IMR-90 (cell line): ENCODE measurements at regions not wholly inside any gene's neighbourhood (a gene's known extent, or its start where the extent isn't known, plus 50 kb on each side); places are given as distances from the start of the nearest gene placed in this dataset.
A peak's percentile ranks its signal among the peaks of the same experiment; 100 is the strongest.

Experiments
- ATAC-seq: fragments of 200-7000 bp; cut with Tn5 transposase; 2 replicates; pipeline ENCODE4 v1.9.1; 2020; ENCODE audit warnings: low read depth, mild to moderate bottlenecking, moderate library complexity
- BruUV-seq: library from RNA; stranded (reverse); fragments of 400-500 nt; replicated peaks from 2 replicates; lab custom pipeline; 2021; lab: Mats Ljungman, UMichigan
- CTCF ChIA-PET: fragments of 300-600 bp; formaldehyde crosslinking; extraction: SDS; loops from one replicate; lab custom pipeline; 2021; ENCODE audit warnings: antibody characterized with exemption; lab: Yijun Ruan, JAX
- POLR2A ChIA-PET: fragments of 300-600 bp; sonication (Branson Sonifier 250); formaldehyde crosslinking; loops from one replicate; lab custom pipeline; 2022; ENCODE audit warnings: antibody characterized with exemption; ENCODE audit not compliant: unreplicated experiment; lab: Charles Lee
- DNase-seq: peaks from one replicate; pipeline ENCODE4 v3.0.0; 2013
- H2AFZ ChIP-seq: replicated peaks from 2 replicates; pipeline ENCODE3; 2013; ENCODE audit warnings: low read length, mild to moderate bottlenecking; ENCODE audit not compliant: poor library complexity
- H2AK5ac ChIP-seq: 2 replicates; pipeline ENCODE4 v1.6.1; 2013; ENCODE audit warnings: low read depth, low read length, inconsistent platforms
- H2AK9ac ChIP-seq: replicated peaks from 2 replicates; pipeline ENCODE3; 2013; ENCODE audit warnings: mild to moderate bottlenecking, low read depth, low read length, moderate library complexity; ENCODE audit not compliant: poor library complexity
- H2BK120ac ChIP-seq: 2 replicates; pipeline ENCODE4 v1.6.1; 2013; ENCODE audit warnings: low read depth, low read length, inconsistent platforms
- H2BK15ac ChIP-seq: 3 replicates; pipeline ENCODE4 v1.6.1; 2013; ENCODE audit warnings: low read depth, low read length, inconsistent platforms
- H2BK20ac ChIP-seq: 2 replicates; pipeline ENCODE4 v1.6.1; 2013; ENCODE audit warnings: low read depth, mild to moderate bottlenecking, inconsistent platforms, low read length, moderate library complexity
- H2BK5ac ChIP-seq: 2 replicates; pipeline ENCODE4 v1.6.1; 2013; ENCODE audit warnings: mild to moderate bottlenecking, low read depth, low read length, inconsistent platforms; ENCODE audit not compliant: poor library complexity, severe bottlenecking
- H3K14ac ChIP-seq: replicated peaks from 2 replicates; pipeline ENCODE4 v1.6.1; 2013; ENCODE audit warnings: low read depth, low read length, inconsistent platforms
- H3K18ac ChIP-seq: 2 replicates; pipeline ENCODE4 v1.6.1; 2013; ENCODE audit warnings: low read depth, low read length, control low read depth
- H3K23ac ChIP-seq: 2 replicates; pipeline ENCODE4 v1.6.1; 2013; ENCODE audit warnings: low read depth, low read length, inconsistent platforms
- H3K27ac ChIP-seq: 2 replicates; pipeline ENCODE4 v1.5.1; 2013; ENCODE audit warnings: mild to moderate bottlenecking, control low read depth, low read length; ENCODE audit not compliant: insufficient read depth
- H3K27me3 ChIP-seq: 2 replicates; pipeline ENCODE4 v1.6.1; 2013; ENCODE audit warnings: low read length; ENCODE audit not compliant: control insufficient read depth, insufficient read depth
- H3K36me3 ChIP-seq: 2 replicates; pipeline ENCODE4 v1.6.1; 2013; ENCODE audit warnings: low read length, mixed read lengths; ENCODE audit not compliant: control insufficient read depth, insufficient read depth
- H3K4ac ChIP-seq: 2 replicates; pipeline ENCODE4 v1.6.1; 2013; ENCODE audit warnings: low read depth, low read length, inconsistent platforms
- H3K4me1 ChIP-seq: 2 replicates; pipeline ENCODE4 v1.6.1; 2013; ENCODE audit warnings: low read length, mixed read lengths; ENCODE audit not compliant: control insufficient read depth, insufficient read depth
- H3K4me2 ChIP-seq: 2 replicates; pipeline ENCODE4 v1.6.1; 2013; ENCODE audit warnings: low read depth, mild to moderate bottlenecking, control low read depth, low read length, moderate library complexity
- H3K4me3 ChIP-seq: 2 replicates; pipeline ENCODE4 v1.5.1; 2013; ENCODE audit warnings: low read depth, mild to moderate bottlenecking, control low read depth, low read length, moderate library complexity; ENCODE audit not compliant: insufficient read depth
- H3K56ac ChIP-seq: 2 replicates; pipeline ENCODE4 v1.6.1; 2013; ENCODE audit warnings: low read length, inconsistent platforms; ENCODE audit not compliant: insufficient read depth; ENCODE audit errors: extremely low read depth
- H3K79me1 ChIP-seq, 2 experiments: 2 replicates each; pipeline ENCODE4 v1.6.1; 2013; ENCODE audit warnings: low read length in 2 of 2, inconsistent platforms in 1 of 2, low read depth in 1 of 2
- H3K9ac ChIP-seq: 2 replicates; pipeline ENCODE4 v1.6.1; 2013; ENCODE audit warnings: low read depth, low read length, control low read depth
- H3K9me1 ChIP-seq: 2 replicates; pipeline ENCODE4 v1.6.1; 2013; ENCODE audit warnings: low read length, inconsistent platforms; ENCODE audit not compliant: insufficient read depth
- H3K9me3 ChIP-seq: 2 replicates; pipeline ENCODE4 v1.6.1; 2013; ENCODE audit warnings: low read length; ENCODE audit not compliant: control insufficient read depth, insufficient read depth
- H4K20me1 ChIP-seq: 2 replicates; pipeline ENCODE4 v1.6.1; 2013; ENCODE audit warnings: low read length, inconsistent platforms; ENCODE audit not compliant: insufficient read depth
- H4K5ac ChIP-seq: 2 replicates; pipeline ENCODE4 v1.6.1; 2013; ENCODE audit warnings: mild to moderate bottlenecking, low read depth, low read length, control low read depth
- H4K8ac ChIP-seq, 2 experiments: 2 replicates each; pipeline ENCODE4 v1.6.1; 2013; ENCODE audit warnings: low read depth in 2 of 2, low read length in 2 of 2, control low read depth in 1 of 2, inconsistent platforms in 1 of 2
- H4K91ac ChIP-seq: 2 replicates; pipeline ENCODE4 v1.6.1; 2013; ENCODE audit warnings: low read depth, low read length, inconsistent platforms; ENCODE audit not compliant: insufficient read depth
- SMC3 ChIP-seq: fragments of 150-350 bp; IDR thresholded peaks from 2 replicates; pipeline ENCODE4 v1.6.1; 2016; ENCODE audit warnings: low read depth, mild to moderate bottlenecking, antibody characterized with exemption, low read length, moderate library complexity
- WGBS, 2 experiments: methylation state at CpG; one replicate each; pipeline versions ENCODE4 v1.1.5 to v1.1.7; 2013; ENCODE audit warnings: missing lambda C conversion rate in 2 of 2; ENCODE audit not compliant: insufficient read length in 1 of 2; ENCODE audit errors: extremely low coverage in 2 of 2; 5-methylcytosine and 5-hydroxymethylcytosine counted together
- dilution Hi-C: fragments of 300-500 bp; cut with HindIII; formaldehyde crosslinking; loops from one replicate; pipeline ENCODE4 v1.14.3; 2018; ENCODE audit warnings: low sequenced_read_pairs; ENCODE audit not compliant: unreplicated experiment
- in situ Hi-C: fragments of 300-500 bp; cut with MboI; formaldehyde crosslinking; loops from 3 replicates; pipeline ENCODE4 v1.14.3; 2019; ENCODE audit warnings: low sequenced_read_pairs, inconsistent platforms, mixed read lengths
- intact Hi-C: fragments of 100-400 bp; cut with micrococcal nuclease; formaldehyde crosslinking; loops from 2 replicates; pipeline ENCODE4 v1.10.0; 2022

DNA sequence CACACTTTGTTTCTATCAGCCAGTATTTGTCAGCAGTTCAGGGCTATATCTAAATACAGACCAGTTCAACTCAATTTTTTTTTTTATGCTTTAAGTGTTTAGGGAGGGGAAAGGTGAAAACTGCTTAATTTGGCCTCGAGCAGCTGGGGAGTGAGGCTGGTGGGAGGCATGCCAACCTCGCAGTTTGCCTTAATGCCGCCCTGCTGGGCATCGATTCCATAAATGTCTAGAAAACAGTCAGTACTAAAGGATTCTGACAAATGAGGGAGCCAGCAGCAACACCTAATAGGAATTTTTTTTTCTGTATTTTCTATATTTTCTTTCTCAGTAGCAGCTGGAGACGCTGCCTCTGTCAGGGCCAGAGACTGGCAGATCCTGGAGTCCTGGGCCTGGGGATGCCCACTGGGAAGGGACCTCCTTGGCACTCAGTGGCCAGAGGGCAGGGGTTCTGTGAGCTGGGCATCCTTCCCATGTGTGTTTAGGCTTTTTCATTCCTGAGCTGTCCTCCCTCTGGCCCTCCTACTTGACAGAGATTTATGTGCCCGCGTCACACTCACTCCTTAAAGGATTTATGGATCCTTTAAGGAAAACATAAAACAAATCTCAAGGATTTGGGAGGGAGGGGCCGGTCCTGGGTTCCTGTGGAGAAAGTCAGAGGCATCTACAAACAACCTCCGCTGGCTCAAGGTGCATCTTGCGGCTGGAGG, 117.8 kb downstream of the WNT5A start:
- ChIA-PET CTCF (no interaction called here), POLR2A (no interaction called here)
- no peak overlapping the region for H4K8ac ChIP-seq
- in situ Hi-C loops (no loop called here), dilution Hi-C loops (no loop called here), intact Hi-C loops (no loop called here)
- no peak overlapping the region for H2AFZ ChIP-seq
- no peak overlapping the region for H3K23ac ChIP-seq
- ATAC-seq (no peak), DNase-seq (no peak)
- H3K9me1 ChIP-seq: no peaks in the 10 kb centered on the region; the same call in 1 of the 2 replicates
- H4K91ac ChIP-seq: 0 out of 2 replicates have a peak overlapping the region, but pooled peaks have one; percentile 23
- BruUV-seq: no TSS peak
- no peak overlapping the region for H3K14ac ChIP-seq
- H2BK120ac ChIP-seq: no peak overlapping the region
- no peak overlapping the region for H2BK20ac ChIP-seq
- no peaks in the 10 kb centered on the region for H3K79me1 ChIP-seq
- H3K4me3 ChIP-seq: no peak overlapping the region
- no peak overlapping the region for H2AK9ac ChIP-seq
- no peak overlapping the region for H3K27ac ChIP-seq
- H3K4ac ChIP-seq: no peak overlapping the region
- H3K9me3 ChIP-seq: peaks cover 2% of the 10 kb centered on the region; the same call in 1 of the 2 replicates
- no peak overlapping the region for H3K56ac ChIP-seq
- no peak overlapping the region for H3K18ac ChIP-seq
- H3K4me2 ChIP-seq: no peak overlapping the region
- no peak overlapping the region for H3K9ac ChIP-seq
- no CpG with 5 or more reads among the region's 10 CpGs for WGBS, 2 experiments
- no peaks in the 10 kb centered on the region for H4K20me1 ChIP-seq
- no peak overlapping the region for H2BK15ac ChIP-seq
- H3K36me3 ChIP-seq: no peaks in the 10 kb centered on the region
- peak overlapping the region; percentile 56; the same call in 1 of the 2 replicates for H2AK5ac ChIP-seq
- no peaks in the 10 kb centered on the region for H3K4me1 ChIP-seq
- H3K27me3 ChIP-seq: no peaks in the 10 kb centered on the region
- H2BK5ac ChIP-seq: no peak overlapping the region
- no peak for TF ChIP-seq SMC3
- no peak overlapping the region for H4K5ac ChIP-seq
